Stimulated activated CD8-positive, alpha-beta memory T cell treated with anti-CD3 and anti-CD28 coated beads, Interleukin-2, amount 100 ng/mL, for 48 hours (primary cell): ENCODE measurements at regions not wholly inside any gene's neighbourhood (a gene's known extent, or its start where the extent isn't known, plus 50 kb on each side); places are given as distances from the start of the nearest gene placed in this dataset.
A peak's percentile ranks its signal among the peaks of the same experiment; 100 is the strongest.

Experiments
- DNase-seq, 2 donors: peaks; one replicate each; pipeline ENCODE4 v3.0.0-alpha.2; 2020; ENCODE audit warnings: low read depth in 2 of 2

GRCh38 chr22:48645766-48646165, 1181.9 kb downstream of the BRD1 start:
- no peak for DNase-seq

DNA sequence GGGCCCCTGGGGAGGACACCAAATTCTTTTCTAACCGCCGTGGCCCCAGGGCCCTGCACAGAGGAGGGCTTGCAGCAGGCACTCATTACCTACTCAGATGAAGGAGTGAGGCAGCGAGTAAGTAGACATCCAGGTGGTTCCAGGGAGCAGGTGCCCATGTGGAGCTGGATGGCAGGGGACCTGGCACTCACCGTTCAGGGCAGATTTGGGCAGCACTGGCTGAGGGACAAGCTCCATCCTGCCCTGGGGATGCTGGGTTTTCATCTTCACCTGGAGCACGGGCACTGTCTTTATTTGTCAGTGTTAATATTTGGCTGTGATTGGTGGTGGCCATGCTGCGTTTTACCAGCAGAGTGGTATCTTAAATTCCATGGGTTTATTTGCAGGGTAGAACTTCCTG, 1182.7 kb downstream of the BRD1 start:
- no peak for DNase-seq

DNA sequence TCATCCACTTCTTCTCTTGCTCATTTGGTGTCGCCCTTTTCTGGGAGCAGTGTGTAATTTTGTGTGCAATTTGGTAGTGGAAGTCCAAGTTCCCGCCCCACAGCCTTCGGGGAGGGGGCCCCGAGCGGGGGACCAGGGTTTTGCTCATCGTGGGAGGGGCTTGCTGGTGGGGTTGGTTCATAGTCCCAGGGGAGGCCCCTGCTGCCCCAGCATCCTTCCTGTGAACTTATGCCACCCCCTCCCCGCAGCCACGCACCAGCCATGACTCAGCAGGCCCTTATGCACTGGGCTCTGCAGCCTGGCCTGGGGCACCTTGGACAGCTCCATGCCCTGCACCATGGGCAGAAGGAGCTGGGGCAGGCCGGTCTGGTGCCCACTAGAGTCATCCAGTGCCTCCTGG, 1183.6 kb downstream of the BRD1 start:
- peak in 1 of 2 donors; percentile 2 for DNase-seq

DNA sequence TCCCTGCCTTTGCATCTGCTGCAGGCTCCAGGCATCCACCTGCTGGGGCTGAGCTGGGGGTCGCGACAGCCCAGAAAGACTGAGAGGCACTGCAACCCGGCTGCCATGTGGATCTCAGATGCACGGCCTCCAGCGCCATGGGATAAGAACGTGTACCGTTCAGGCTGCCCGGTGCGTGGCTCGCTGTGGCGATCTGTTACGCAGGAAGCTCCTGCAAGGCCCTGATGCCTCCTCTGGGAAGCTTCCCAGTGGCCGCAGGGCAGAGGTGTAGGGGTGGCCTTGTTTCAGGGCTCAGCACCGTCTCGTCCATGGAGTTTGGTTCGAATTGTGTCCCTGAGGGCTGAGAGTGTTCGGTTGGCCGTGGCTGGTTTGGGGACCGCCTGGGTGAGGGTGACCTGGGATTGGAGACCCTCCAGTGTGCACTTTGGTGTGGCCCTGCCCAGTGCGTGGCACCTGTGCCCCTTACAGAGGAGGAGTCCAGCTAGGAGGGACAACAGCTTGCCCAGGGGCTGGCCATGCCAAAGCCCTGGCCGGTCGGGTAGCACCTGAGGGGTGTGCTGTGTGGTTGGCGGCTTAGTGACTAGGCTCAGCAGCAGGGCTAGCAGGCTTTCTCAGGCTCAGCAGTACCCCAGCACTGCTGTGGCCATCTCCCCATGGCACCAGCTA, 1184.5 kb downstream of the BRD1 start:
- DNase-seq = no peak

DNA sequence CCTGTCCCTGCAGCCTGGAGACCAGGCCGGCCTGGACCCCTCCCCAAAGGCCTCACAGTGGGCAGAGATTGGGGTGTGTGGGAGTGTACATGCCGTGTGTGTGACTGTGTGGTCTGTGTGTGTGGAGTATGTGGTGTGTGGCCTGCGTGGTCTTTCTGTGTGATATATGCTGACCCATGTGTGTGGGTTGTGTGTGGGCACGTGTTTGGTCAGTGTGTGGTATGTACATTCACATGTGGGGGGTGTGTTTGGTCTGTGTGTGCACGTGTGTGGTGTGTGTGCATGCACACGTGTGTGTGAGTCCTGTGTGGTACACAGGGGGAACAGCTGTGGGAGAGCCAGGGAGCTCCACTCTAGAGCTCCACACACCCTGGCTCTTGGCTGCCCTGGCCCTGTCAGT, 1185.1 kb downstream of the BRD1 start:
- DNase-seq = no peak

DNA sequence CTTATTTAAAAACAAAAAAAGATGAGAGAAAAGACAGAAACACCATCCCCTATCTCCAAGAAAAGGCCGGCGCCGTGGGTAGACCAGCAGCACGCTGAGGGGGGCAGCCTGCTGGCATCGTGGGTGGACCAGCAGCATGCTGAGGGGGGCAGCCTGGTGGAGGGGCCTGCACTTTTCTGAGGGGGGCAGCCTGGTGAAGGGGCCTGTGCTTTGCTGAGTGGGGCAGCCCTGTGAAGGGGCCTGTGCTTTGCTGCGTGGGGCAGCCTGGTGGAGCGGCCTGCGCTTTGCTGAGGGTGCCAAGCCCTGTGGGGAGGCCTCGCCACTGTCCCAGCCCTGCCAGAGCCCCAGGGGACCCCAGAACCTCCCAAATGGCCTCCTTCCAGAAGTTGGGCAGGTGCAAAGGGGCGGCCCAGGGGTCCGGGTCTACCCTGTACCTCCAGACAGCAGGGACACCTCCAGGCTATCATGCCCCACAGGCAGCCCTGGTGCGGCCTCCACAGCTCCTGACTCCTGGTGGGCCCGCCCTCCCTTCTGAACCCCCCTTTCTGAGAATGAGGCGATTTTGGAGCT, 1185.7 kb downstream of the BRD1 start:
- DNase-seq = no peak

DNA sequence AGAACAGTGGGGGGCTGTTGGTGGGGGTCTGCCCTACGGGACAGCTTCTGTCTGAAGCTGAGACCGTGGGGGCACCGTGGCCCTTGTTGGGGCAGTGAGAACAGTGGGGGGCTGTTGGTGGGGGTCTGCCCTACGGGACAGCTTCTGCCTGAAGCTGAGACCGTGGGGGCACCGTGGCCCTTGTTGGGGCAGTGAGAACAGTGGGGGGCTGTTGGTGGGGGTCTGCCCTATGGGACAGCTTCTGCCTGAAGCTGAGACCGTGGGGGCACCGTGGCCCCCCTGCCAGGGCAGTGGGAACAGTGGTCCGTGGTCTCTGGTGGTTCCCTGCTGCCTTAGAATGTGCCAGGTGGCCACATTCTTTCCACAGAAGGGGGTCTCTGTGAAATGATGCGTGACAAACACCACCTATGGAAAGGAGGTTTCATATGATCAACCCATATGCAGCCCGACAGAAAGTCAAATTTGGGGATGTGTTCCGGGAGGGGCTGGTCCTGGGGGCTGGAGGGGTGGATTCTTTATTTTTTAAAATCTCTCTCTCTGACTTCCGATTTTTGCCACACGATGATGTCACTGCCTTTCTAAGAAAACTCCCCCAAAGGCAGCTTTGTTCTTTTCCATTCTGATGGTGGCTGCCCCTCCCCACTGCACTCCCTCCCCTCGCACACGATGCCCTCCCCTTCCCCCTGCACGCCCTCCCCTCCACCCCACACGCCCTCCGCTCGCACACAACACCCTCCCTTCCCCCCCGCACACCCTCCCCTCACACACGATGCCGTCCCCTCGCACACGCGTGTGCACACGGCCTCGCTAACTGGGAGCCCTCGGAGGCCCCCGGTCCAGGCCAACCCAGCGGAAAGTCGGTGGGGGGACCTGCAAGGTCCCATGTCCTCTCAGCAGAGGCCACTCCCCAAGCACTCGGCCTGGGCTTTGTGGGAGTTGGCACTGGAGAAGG, 1186.5 kb downstream of the BRD1 start:
- no peak for DNase-seq

GRCh38 chr22:48639896-48640748, 1187.6 kb downstream of the BRD1 start:
- no peak for DNase-seq

DNA sequence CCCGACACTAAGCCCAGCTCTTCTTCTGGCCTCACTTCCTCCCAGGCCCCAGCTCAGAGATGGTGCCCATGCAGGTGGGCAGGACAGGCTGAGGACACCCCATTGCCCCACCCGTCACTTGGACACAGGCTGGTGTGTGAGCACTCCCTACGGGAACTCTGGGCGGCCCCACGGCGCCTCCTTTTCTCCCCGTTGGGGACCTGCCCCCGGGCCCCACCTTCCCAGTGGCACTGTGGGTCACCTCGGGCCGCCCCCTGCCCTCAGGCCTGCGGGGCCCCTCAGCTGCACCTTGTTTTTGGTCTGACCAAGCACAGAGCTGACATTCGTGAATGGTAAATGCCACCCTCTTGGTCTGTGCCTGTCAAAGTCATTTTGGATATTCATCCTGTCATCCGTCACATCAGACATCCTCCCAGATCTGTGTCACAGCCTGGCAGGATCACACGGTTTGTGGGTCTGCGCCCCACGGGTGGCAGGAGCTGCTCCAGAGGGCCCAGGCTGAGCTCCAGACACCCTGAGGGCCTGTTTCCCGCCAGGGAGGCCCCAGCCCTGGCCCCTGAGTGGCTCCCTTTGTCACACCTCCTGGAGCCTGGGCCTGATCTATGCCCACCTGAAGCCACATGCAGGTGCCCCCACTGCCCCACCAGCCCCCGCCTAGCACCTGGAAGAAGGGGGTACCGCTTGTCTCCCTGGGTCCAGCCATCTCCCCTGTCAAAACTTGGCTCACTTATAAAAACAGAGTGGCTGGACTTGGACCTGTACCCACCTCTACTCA, 1188.5 kb downstream of the BRD1 start:
- DNase-seq = no peak

DNA sequence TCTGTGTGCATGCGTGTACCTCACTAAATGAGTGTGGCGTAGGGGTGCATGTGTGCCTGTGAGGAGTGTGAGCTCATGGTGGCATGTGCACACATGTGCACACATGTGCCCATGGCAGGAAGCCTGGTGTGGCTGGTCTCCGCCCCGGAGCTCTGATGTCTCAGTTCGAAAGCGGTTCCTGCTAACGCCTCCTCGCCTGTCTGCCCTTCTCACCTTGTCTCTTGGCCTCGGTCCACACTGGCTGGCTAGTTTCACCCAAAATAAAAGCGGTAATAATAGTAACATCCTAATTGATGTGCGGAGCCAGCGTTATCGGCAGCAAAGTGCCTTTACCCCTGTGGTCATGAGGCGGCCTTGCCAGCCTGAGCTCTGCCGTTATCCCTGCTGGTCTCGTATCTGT, 1190.4 kb downstream of the BRD1 start:
- DNase-seq = no peak

GRCh38 chr22:48636746-48637145, 1190.9 kb downstream of the BRD1 start:
- no peak for DNase-seq

- DNase-seq = no peak
Observed at GRCh38 chr22:48635816-48636215, 1191.9 kb downstream of the BRD1 start.

- no peak for DNase-seq
Observed at GRCh38 chr22:48635031-48635430, 1192.6 kb downstream of the BRD1 start.

DNA sequence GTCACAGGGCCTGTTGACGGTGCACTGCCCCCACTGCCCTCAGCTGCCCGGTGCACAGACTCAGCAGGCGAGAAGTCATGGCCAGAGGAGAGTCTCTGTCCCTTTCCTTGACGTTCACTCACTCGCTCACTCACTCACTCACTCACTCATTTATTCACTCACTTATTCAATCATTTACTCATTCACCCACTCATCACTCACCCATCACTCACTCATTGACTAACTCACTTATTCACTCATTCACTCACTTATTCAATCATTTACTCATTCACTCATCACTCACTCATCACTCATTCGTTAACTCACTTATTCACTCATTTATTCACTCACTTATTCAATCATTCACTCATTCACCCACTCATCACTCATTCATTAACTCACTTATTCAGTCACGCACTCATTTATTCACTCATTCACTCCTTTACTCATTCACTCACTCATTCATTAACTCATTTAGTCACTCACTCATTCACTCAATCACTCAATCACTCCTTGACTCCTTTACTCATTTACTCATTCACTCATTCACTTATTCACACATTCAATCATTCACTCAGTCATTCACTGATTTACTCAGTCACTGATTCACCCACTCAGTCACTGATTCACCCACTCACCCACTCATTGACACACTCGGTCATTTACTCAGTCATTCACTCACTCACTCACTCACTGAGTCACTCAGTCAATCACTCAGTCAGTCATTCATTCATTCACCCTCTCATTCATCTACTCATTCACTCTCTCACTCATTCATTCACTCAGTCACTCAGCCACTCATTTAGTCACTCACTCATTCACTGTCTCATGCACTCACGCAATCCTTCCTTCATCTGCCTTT, 1193.5 kb downstream of the BRD1 start:
- no peak for DNase-seq

GRCh38 chr22:48632646-48633246, 1194.9 kb downstream of the BRD1 start:
- no peak for DNase-seq

DNA sequence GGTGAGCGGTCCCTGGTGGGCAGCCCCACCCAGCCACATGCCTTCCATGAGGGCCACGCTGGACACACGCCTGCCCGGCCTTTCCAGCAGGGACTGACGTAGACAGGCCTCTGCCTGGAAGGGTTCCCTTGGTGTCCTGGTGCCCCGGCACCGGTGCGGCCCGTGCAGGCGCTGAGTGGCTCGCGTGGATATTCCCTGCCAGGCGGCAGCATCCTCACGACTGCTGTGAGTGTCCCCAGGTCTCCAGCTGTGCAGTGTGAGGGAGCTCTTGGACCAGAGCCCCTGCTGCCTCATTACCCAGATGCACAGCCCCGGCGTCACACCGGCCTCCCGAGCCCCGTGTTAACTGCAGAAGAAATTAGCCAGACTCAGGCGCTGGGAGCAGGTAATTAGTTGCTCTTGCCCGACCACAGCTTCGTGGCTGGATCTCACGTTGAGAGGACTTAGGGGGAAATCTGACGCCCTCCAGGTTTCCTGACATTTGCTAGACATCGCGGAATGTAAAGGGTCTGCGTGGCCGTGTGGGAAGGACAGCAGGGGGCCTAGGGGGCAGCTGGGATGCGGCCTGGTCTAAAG, 1196.3 kb downstream of the BRD1 start:
- DNase-seq = no peak

DNA sequence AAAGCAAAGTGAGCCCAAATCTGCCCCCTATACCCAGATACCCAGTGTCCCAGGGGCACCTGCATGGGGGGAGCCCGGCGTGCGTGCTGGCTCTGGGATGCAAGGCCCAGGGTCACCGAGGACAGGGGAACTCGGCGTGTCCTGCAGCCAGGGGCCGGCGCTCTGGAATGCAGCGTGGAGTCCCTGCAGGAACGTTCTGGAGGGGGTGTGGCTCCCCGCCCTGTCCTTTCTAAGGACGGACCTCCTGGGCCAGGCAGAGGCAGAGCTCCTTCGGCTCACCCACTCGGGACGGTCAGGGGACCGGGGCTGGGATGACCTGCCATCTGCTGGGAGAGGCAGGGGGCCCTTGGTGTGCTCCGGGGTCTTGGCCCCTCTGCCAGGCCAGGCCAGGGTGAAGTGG, 1196.8 kb downstream of the BRD1 start:
- DNase-seq = no peak

DNA sequence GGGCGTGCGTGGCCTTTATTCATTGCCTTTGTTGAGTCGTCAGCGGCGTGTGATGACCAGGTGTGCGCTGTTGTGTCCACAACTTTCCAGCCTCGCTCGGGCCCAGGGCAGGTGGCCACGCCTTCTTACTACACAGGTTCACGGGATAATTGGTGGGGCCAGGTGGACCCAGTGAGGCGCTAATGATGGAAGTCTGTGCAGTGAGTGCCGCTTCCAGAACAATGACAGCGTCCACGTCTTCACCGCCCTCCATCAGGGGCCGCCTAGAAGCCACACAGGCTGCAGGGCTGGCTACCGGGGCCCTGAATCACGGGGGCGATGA, 1197.3 kb downstream of the BRD1 start:
- DNase-seq = no peak

- DNase-seq = no peak
Observed at GRCh38 chr22:48629631-48630432, 1197.8 kb downstream of the BRD1 start.
